ENCODE measurements at regions not wholly inside any gene's neighbourhood (a gene's known extent, or its start where the extent isn't known, plus 50 kb on each side); places are given as distances from the start of the nearest gene placed in this dataset.
"Not testable (repeated sequence)": the region's sequence is repeated elsewhere in the genome, so short reads cannot be mapped to it uniquely, and the experiment has no call there.

DNA sequence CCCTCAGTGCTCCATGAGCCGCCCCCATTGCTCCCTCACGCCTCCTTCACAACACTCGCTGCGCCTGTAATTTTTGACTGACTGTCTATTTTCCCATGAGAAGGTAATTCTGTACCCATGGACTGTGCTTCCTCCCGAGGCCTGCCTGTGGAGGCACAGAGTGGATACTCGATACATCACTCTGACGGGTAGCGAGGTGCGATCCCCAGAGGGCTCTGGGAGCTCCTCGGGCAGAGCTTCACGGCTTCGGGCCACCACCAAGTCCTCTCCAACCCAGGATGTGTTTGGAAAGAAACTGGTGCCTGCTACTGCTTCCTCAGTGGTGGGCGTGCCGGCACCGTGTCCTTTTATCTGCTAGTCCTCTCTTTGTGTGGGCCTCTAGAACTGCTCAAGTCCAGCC lies 108.6 kb upstream of the DLG1 start:
- no peak for DNase-seq (ENCODE audit: low read depth, low spot score)

DNA sequence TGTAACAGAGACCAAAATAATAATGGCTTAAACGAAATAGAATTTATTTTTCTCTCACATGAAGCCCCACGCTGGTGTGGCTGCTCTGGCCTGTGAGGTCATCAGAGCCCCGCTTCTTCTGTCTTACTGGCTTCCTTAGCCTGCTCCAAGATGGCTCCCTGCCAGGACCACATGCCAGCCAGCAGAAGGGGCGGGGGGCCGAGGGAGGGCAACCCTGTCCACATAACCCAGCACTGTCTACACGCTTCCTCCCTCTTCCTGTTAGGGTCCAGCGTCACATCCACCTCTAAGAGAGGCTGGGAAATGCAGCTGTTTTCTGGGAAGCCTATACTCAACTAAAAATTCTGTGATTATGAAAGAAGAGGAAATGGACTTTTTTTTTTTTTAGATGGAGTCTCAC lies 107.9 kb upstream of the DLG1 start:
- no peak for DNase-seq (ENCODE audit: low read depth, low spot score)

DNA sequence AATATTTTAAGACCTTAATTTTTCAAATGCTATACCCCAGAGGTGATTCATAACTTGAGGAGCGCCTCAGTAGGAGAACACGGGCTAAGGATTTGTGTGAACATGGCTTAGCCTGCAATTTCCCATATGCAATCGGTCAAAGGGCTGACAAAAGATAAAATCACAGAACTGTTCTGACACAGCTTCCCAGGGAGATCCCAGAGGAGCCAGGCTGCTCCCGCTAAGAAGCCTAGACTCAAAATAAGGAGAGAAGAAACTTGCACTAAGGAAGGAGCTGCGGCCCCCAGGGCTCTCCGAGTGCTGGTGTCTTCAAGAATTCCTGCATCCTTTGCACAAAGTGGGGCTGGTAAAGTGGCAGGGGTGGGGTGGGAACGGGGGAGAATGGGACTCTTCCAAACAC lies 106.3 kb upstream of the DLG1 start:
- no peak for DNase-seq (ENCODE audit: low read depth, low spot score)

DNA sequence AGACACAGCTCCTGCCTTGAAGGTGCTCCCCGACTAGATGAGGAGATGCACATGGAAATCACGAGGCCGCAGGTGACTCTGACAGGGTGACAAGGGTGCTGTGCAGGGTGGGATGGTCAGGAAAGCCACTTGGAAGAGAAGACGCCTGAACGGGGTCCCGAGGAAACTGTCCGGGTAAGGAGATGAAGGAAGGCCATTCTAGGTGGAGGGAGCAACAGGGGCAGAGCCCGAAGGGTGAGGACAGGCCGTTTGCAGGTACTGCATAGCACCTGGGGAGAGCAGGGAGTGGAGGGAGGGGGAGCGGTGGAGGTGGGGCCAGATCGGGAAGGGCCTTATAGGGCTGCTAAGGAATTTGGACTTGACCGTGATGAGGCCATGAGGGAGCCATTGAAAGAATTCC lies 105.6 kb upstream of the DLG1 start:
- DNase-seq (ENCODE audit: low read depth, low spot score) = no peak

DNA sequence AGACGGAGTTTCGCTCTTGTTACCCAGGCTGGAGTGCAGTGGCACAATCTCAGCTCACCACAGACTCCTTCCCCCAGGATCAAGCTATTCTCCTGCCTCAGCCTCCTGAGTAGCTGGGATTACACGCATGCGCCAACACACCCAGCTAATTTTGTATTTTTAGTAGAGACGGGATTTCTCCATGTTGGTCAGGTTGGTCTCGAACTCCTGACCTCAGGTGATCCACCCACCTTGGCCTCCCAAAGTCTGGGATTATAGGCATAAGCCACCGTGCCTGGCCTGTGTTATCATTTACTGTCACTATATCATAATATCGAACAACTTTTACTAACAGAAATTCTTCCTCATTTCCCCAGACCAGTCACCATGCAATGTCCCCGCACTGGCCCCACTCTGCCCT lies 104.0 kb upstream of the DLG1 start:
- not testable (repeated sequence) for DNase-seq (ENCODE audit: low read depth, low spot score)

DNA sequence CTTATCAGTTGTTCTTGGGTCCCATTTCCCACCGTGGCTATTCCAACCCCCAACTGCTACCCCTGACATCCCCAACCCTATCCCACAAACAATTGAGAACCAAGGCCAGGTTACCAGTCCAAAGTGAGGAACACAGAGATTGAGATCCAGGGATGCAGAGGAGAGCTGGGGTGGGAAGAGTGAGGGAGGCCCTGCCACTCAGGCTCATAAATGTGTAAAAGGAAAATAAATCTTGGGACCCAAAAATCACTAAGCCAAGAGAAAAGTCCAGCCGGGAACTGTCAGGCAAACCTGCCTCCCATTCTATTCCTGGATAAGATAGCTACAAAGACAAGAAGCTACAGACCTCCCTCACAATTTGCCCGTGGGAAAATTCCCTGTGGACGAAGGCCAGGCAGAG lies 101.1 kb upstream of the DLG1 start:
- no peak for DNase-seq (ENCODE audit: low read depth, low spot score)

DNA sequence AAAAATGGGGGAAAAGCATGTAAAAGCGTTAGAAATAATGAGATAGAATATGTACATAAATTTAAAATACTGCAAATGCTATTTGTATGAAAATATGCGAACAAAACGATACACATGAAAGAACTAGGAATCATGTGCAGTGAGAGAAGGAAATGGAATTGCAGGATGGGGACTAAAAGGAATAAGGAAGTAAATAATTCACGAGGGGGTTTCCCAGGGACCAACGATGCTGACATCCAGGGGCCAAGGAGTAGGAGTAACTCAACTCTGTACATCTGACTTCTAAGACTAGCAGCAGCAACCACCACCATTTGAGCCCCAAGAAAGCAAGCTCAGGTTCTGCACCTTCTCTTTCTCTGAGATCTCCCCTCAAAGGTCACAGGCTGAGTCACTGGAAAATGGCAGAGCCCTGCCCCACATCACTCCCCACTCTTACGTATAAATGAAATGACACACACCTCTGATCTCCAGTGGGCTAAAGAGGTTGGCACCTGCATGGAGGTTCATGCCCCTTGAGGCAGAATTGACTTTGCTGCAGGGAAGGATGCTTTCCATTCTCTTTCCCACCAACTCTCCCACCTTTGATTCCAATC lies 100.0 kb upstream of the DLG1 start:
- DNase-seq (ENCODE audit: low read depth, low spot score) = no peak

DNA sequence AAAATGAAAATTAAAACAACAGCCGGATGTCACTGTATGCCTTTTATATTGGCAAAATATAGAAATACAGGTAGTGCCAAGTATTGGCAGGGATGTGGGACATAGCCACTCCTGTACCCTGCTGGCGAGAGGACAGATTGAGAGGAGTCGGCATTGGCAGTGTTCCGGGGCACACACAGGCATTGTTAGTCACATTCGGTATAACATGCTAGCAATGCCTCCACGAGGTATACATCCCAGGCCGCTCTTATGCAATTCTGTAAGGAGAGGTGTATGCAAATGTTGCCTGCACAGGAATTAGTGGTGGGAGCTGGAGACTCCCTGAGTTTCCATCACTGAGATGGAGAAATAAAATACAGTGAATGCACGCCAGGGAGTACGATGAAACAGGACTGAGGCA lies 99.4 kb upstream of the DLG1 start:
- no peak for DNase-seq (ENCODE audit: low read depth, low spot score)

DNA sequence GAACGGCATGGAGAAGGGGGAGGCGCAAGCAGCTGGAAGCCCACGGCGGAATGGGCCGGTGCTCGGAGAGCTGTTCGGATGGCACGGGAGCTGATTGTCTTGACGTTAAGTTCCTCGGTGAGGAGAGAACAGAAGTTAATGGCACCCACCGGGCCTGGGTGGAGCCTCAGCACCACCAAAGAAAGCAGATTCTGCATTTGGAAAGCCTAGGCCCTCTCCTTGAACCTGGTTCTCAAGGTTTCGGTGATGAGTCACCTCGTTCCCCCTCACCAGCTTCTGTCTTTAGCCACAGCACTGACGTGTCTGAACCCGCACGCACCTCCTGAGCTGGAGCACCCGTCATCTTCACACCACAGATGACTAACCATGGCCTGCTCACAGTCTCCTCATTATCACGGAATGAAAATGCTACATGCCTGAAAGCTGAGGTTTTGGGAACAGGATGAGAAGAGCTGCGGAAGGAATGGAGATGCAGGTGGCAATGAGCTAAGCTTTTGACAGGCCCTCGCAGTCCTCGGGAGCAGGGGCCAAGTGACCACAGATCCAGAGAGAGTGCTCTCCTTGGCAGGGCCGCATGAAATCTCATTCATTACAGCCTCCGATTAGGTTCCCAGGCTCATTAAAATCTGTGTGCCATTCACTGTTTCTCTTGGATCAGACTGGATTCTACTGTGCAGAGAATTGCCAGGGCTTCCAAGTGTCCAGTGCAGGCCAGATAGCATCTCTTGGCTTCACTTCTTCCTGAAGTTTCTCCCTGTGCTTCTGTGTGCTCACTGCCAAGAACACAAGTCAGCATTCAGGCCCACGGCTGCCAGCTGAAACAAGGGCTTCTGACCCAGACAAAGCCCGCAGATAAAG lies 96.3 kb upstream of the DLG1 start:
- DNase-seq (ENCODE audit: low read depth, low spot score) = no peak

DNA sequence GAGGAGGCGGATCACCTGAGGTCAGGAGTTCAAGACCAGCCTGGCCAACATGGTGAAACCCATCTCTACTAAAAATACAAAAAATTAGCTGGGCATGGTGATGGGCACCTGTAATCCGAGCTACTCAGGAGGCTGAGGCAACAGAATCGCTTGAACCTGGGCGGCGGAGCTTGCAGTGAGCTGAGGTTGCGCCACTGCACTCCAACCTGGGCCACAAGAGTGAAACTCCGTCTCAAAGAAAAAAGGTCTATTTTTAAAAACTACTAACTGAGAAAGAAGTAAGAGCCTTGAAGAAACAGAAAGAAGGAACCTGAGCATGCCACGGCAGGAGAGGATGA lies 95.7 kb upstream of the DLG1 start:
- not testable (repeated sequence) for DNase-seq (ENCODE audit: low read depth, low spot score)

DNA sequence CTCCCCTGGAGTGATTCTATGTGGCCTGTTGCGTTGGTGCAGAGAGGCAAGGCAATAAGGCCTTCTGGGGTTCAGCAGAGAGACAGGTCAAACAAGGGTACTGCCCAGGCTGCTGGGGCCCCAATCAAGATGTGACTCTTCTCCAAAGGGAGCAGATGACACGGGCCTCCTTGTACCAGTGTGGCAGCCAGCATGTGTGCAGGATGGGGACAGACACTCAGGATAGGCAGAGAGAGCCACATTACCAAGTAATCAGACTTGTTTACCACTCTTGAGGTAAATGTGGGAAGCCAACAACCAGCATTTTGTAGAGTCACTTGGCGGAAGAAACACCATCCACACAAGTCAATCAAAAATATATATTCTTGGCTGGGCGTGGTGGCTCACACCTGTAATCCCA lies 95.3 kb upstream of the DLG1 start:
- no peak for DNase-seq (ENCODE audit: low read depth, low spot score)

DNA sequence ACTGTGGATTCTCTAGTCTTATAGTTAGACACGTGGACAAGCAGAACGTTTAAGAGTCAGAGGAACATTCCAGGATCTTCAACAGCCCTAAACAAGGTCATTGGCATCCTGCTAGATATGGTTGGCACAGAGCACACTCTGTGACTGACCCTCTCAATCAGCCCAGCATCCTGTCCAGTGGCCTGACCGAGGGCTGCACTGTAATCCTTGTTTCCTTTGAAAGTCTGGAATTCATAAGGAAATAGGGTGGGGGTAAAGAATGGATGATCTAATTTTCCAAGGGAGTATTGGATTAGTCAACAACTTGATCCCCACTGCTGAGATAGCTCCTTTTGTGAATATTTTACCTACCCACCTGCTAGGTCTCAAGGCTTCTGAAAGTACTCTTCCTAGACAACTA lies 94.5 kb upstream of the DLG1 start:
- no peak for DNase-seq (ENCODE audit: low read depth, low spot score)

DNA sequence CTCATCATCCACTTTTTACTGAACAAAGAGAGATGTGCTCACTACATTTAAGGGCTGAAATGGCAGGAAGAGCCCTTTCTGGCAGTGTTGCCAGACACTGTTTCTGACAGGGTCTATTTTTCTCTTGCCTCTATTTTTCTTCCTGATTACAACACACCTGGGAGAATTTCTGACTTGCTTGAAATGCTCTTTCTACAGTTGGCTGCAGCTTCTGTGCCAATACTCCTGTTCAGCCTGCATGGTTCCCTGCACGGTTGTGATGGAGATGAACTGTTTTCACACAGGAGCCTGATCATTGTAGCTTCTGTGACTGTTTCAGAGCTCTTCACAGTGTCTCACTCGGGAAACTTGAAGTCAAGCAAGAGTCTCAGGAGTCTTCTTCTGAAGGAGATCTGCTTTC lies 83.0 kb upstream of the DLG1 start:
- no peak for DNase-seq (ENCODE audit: low read depth, low spot score)

DNA sequence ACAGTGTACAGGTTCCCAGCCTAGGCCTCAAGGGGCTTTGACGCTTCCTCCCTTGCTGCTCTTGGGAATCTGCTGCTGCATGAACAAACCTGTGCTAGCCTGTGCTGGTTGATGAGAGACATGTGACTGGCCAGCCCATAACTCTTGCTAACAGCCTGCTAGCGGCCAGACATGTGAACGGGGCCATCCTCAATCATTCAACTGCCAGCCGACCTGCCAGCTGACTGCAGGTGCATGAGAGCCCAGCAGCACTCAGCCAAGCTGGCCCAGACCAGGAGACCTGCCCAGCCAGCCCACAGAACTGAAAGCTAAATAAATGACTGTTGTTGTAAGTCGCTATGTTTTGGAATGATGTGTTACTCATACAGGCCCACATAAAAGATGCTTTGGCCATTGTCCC lies 82.4 kb upstream of the DLG1 start:
- no peak for DNase-seq (ENCODE audit: low read depth, low spot score)

DNA sequence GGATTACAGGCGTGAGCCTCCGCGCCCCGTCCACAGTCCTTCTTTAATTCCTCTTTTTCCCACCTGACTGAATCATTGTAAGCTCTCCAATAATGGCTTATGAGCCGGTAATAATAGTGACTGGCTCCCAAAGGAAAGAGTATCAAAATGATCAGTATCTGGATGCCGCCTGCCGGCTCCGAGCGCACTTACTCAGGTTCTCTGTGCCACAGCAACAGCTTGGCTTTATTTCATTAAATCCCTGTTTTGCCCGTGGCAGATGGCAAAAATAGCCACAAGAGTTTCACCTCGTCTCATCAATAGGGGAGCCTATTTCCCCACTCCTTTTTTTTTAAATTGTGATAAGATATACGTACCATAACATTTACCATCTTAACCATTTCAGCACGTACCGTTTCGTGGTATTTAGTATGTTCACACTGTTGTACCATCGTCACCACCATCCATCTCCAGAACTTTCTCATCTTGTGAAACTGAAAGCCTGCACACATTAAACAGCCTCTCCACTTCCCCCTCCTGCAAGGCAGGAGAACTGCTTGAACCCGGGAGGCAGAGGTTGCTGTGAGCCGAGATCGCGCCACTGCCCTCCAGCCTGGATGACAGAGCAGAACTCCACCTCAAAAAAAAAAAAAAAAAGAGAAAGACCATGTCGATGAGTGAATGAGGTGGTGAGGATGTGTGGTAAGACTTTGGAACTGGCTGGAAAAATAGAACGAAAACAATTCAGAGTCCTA lies 80.7 kb upstream of the DLG1 start:
- DNase-seq (ENCODE audit: low read depth, low spot score) = no peak

DNA sequence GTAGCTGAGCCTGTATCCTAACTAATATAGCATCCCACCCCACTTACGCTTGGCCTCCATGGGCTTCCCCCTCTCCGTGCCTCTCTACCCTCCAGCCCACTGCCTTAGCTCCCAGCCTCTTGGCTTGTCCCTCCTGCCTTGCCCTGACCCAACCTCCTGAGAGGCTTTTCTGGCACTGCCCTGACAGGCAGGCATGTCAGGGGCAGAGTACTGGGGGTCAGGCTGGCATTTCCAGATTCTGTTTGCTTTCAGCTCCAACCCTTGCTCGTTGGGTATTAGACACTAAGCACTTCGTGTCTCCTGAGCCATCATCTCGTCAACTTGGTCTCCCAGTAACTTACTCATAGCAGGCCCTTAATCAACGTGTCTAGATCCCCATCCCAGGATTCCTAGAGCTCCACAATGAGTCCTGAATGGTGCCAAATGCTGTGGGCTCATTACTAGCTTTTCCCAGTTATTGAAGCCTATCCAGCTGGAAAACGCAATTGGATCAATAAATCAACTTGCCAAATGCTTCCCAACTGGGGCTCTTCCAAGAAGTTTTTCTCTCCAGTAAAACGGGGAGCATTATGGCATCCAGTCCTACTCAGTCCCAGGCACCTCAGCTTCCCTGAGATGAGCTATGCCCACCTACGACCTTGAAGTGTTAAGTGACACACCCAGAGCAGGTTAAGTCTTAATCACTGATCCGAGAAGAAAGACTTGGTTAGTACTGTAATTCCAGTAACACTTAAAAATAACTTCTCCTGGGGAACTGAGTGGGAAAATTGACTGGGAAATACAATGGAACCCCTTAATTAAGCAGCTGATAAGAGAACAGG lies 78.5 kb upstream of the DLG1 start:
- no peak for DNase-seq (ENCODE audit: low read depth, low spot score)

DNA sequence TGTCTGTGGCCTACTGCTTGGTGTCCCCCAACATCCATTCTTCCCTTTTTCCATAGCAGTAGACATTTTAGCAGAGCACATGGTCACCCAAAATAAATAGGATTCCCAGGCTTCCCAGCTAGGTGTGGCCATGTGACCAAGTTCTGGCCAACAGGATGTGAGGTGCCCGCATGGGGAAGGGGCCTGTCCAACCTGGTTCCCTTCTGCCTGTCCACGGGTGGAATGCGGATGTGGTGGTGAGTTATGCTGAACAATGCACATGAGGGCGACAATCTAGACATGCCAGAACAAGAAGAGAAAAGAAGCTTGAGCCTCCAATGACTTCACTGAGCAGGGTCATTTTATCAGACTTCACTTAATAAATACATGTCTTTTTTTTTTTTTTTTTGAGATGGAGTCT lies 77.6 kb upstream of the DLG1 start:
- DNase-seq (ENCODE audit: low read depth, low spot score) = no peak

DNA sequence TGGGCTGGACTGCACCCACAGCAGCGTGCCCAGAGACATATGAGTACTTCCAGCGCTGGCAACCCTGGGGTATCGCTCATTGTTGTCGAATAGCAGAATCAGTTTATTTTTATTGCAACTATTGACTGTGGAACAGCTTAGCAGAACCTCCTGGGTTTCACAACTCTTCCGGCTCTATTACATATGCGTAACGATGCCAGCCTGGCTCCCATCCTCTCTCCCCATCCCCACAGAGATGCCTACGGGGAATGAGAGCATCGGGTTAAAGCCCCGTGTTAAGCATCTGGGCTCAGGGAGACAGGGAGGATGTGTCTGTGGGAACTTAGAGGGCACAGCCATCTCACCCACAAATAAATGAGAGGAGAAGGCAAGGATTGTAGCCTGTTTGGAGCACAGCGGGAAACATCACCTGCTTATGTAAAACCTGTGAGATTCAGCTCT lies 76.6 kb upstream of the DLG1 start:
- no peak for DNase-seq (ENCODE audit: low read depth, low spot score)

DNA sequence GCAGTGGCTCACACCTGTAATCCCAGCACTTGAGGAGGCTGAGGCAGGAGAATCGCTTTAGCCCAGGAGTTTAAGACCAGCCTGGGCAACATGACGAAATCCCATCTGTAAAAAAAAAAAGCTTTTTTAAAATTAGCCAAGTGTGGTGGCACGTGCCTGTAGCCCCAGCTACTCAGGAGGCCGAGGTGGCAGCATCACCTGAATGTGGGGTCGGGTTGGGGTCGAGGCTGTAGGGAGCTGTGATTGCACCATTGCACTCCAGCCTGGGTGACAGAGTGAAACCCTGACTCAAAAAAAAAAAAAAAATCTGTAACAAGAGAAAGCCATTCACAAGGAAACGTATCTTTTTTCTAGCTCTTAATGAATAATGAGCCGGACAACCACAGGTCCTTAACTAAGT lies 74.7 kb upstream of the DLG1 start:
- no peak for DNase-seq (ENCODE audit: low read depth, low spot score)

DNA sequence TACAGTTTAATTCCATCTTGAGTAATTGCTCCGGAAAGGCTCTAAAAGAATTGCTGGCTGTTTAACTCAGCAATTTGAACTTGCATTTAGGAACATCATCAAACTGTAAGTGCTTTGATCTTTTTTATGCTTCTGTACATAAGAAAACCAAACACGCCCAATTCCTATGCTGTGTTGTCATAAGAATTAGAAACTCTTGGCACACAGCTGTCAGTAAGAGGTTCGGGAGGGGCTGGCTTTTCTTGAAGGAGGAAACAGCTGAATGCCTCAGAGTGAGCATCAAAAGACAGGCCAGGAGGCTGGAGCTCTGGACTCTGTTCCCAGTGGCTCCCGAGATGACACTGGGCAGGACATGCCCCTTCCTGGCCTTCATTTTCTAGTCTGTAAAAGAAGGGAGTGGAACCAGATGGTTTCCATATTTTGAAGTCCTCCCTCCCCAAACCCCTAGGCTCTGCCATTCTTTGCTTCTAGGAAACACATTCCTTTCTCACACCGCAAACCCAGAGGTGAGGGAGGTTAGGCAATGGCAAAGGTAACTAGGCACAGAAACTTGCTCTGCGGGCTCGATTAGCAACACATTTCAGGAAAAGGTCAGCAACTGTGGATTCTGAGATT lies 73.7 kb upstream of the DLG1 start:
- no peak for DNase-seq (ENCODE audit: low read depth, low spot score)

DNA sequence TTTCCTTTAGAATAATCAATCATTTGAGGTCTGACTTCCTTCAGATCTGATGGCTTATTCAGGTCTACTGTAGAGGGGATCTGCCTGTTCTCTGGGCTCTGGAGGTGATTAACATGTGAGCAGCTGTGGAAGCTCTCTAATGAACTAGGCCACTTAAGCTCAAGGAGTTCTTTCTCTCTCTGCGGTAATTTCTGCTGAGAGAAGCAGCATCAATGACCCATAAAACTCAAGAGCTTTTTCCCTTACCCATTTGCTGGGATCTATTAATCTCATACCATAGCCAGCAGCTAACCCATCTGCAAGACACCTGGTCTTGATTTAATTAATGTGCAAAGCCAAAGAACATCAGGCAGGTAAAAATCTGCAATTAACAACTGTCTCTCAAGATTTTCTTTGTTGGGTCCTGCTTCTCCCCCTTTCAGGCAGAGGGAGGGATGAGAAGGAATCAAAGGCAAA lies 73.2 kb upstream of the DLG1 start:
- DNase-seq (ENCODE audit: low read depth, low spot score) = no peak

DNA sequence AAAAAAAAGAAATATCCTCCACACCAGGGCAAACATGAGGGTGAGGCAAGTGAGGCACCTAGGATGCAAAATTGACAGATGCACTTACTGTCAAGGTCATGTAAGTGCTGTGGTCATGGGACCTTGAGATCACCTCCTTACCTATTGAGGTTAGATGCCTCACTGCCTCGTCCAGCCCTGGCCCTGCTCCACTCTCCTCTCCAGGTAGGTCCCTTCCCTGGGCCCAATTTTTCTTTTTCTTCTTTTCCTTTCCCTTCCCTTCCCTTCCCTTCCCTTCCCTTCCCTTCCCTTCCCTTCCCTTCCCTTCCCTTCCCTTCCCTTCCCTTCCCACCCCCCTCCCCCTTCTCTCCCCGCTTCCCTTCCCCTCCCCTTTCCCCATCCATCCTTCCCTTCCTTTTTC lies 71.1 kb upstream of the DLG1 start:
- no peak for DNase-seq (ENCODE audit: low read depth, low spot score)

Measured in activated naive CD8-positive, alpha-beta T cell treated with anti-CD3 and anti-CD28 coated beads, Interleukin-2, amount 50 U/mL, for 16 hours (primary cell).